ENCODE measurements at regions not wholly inside any gene's neighbourhood (a gene's known extent, or its start where the extent isn't known, plus 50 kb on each side); places are given as distances from the start of the nearest gene placed in this dataset.

DNA sequence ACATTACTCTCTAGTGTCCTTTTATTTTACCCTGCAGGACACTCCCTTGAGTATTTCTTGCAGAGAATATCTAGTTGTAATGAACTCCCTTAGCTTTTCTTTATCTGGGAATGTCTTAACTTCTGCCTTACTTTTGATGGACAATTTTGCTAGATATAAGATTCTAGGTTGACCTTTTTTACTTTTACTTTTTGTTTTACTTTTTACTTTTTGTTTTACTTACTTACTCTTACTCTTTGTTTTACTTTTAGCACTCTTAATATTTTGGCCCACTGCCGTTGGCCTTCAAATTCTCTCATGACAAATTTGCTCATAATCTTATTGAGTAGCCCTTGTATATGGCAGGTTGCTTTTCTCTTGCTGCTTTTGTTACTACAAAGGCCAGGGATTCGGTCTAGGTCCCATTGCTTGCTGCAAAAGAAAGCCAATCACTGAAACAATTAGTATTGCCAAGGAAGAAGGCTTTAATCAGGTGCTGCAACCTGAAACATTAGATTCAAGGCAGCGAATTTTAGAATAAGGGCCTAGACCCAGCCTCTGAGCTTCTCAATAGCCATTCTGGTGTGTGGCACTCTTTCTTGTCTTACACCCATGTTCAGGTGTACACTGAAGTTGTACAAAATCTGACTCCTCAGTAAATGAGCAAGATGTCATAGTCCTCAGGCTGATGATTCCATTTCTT lies 137.0 kb downstream of the TES start:
- no peak for ATAC-seq
- TF ChIP-seq ZNF70 (CRISPR knock-in tag; IDR thresholded peaks at IDR 0.05), result no peak
- no peak for TF ChIP-seq ARNTL (CRISPR knock-in tag; IDR thresholded peaks at IDR 0.05; ENCODE audit: borderline replicate concordance, low read depth)
- no peak for TF ChIP-seq ZNF8 (CRISPR knock-in tag; IDR thresholded peaks at IDR 0.05)
- TF ChIP-seq ESRRG (CRISPR knock-in tag; IDR thresholded peaks at IDR 0.05), result no peak
- no peak for TF ChIP-seq OSR1 (CRISPR knock-in tag; IDR thresholded peaks at IDR 0.05)
- TF ChIP-seq PPARA (CRISPR knock-in tag; IDR thresholded peaks at IDR 0.05; ENCODE audit: borderline replicate concordance), result no peak
- TF ChIP-seq SNAI2 (CRISPR knock-in tag; IDR thresholded peaks at IDR 0.05), result no peak
- TF ChIP-seq CSDC2 (CRISPR knock-in tag; IDR thresholded peaks at IDR 0.05), result no peak
- TF ChIP-seq ZFP3 (CRISPR knock-in tag; IDR thresholded peaks at IDR 0.05), result no peak
- no peak for TF ChIP-seq BACH2 (CRISPR knock-in tag; IDR thresholded peaks at IDR 0.05; ENCODE audit: borderline replicate concordance)
- TF ChIP-seq ZNF565 (CRISPR knock-in tag; conservative IDR thresholded peaks at IDR 0.05; ENCODE audit: low read depth), result no peak
- no peak for TF ChIP-seq ISL1 (CRISPR knock-in tag; IDR thresholded peaks at IDR 0.05)
- TF ChIP-seq TCF4 (CRISPR knock-in tag; IDR thresholded peaks at IDR 0.05; ENCODE audit: borderline replicate concordance), result no peak
- TF ChIP-seq, protein P1, sequence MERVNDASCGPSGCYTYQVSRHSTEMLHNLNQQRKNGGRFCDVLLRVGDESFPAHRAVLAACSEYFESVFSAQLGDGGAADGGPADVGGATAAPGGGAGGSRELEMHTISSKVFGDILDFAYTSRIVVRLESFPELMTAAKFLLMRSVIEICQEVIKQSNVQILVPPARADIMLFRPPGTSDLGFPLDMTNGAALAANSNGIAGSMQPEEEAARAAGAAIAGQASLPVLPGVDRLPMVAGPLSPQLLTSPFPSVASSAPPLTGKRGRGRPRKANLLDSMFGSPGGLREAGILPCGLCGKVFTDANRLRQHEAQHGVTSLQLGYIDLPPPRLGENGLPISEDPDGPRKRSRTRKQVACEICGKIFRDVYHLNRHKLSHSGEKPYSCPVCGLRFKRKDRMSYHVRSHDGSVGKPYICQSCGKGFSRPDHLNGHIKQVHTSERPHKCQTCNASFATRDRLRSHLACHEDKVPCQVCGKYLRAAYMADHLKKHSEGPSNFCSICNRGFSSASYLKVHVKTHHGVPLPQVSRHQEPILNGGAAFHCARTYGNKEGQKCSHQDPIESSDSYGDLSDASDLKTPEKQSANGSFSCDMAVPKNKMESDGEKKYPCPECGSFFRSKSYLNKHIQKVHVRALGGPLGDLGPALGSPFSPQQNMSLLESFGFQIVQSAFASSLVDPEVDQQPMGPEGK (CRISPR knock-in tag; IDR thresholded peaks at IDR 0.05; ENCODE audit: borderline replicate concordance), result no peak
- no peak for TF ChIP-seq ZFP30 (CRISPR knock-in tag; IDR thresholded peaks at IDR 0.05)
- no peak for TF ChIP-seq RARB (CRISPR knock-in tag; IDR thresholded peaks at IDR 0.05)
- no peak for TF ChIP-seq ZC3H10 (CRISPR knock-in tag; IDR thresholded peaks at IDR 0.05)

DNA sequence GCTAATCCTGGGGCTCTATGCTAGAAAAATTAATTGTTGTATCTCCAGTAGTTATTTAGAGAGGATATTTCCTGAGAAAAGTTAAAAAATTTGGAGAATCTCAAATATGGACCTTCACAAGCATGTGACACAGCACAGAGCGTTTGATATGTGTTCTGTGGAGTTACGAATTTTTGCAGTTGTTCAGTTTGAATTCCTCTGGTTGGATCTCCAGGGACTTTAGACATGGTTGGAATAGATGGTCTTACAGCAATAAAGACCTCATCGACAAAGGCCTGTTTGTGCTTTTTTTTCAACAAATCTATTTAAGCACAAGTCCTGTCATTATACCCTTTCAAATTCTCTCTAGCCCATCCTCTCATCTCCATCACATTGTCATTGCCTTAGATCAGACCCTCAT lies 138.0 kb downstream of the TES start:
- no peak for ATAC-seq
- no peak for TF ChIP-seq ZNF70 (CRISPR knock-in tag; IDR thresholded peaks at IDR 0.05)
- TF ChIP-seq ZNF565 (CRISPR knock-in tag; conservative IDR thresholded peaks at IDR 0.05; ENCODE audit: low read depth), result no peak

DNA sequence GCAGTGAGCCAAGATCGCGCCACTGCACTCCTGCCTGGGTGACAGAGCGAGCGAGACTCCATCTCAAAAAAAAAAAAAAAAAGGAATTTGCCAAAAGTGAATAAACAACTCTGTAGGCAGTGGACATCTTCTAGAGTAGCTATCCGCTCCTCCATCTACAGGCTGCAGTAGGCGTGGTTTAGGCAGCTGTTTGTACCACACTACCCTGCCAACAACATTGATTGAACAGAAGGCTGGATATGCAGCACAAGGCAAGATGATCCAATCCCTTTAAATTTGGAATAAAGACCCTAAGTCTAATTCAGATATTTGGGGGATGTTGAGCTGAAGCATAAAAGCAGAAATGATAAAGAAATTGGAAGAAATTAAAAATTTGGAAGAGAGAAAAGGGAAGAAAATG lies 141.6 kb downstream of the TES start:
- no peak for TF ChIP-seq ISL1 (CRISPR knock-in tag; IDR thresholded peaks at IDR 0.05)
- no peak for TF ChIP-seq GLIS3 (CRISPR knock-in tag; IDR thresholded peaks at IDR 0.05)
- TF ChIP-seq, protein P2, sequence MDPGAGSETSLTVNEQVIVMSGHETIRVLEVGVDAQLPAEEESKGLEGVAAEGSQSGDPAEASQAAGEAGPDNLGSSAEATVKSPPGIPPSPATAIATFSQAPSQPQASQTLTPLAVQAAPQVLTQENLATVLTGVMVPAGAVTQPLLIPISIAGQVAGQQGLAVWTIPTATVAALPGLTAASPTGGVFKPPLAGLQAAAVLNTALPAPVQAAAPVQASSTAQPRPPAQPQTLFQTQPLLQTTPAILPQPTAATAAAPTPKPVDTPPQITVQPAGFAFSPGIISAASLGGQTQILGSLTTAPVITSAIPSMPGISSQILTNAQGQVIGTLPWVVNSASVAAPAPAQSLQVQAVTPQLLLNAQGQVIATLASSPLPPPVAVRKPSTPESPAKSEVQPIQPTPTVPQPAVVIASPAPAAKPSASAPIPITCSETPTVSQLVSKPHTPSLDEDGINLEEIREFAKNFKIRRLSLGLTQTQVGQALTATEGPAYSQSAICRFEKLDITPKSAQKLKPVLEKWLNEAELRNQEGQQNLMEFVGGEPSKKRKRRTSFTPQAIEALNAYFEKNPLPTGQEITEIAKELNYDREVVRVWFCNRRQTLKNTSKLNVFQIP (CRISPR knock-in tag; IDR thresholded peaks at IDR 0.05; ENCODE audit: borderline replicate concordance, low read depth), result no peak
- no peak for TF ChIP-seq OSR1 (CRISPR knock-in tag; IDR thresholded peaks at IDR 0.05)
- TF ChIP-seq, protein P3, sequence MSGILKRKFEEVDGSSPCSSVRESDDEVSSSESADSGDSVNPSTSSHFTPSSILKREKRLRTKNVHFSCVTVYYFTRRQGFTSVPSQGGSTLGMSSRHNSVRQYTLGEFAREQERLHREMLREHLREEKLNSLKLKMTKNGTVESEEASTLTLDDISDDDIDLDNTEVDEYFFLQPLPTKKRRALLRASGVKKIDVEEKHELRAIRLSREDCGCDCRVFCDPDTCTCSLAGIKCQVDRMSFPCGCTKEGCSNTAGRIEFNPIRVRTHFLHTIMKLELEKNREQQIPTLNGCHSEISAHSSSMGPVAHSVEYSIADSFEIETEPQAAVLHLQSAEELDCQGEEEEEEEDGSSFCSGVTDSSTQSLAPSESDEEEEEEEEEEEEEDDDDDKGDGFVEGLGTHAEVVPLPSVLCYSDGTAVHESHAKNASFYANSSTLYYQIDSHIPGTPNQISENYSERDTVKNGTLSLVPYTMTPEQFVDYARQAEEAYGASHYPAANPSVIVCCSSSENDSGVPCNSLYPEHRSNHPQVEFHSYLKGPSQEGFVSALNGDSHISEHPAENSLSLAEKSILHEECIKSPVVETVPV (CRISPR knock-in tag; IDR thresholded peaks at IDR 0.05), result no peak
- TF ChIP-seq ZFP30 (CRISPR knock-in tag; IDR thresholded peaks at IDR 0.05), result no peak
- no peak for TF ChIP-seq CSDC2 (CRISPR knock-in tag; IDR thresholded peaks at IDR 0.05)
- no peak for TF ChIP-seq ZFP3 (CRISPR knock-in tag; IDR thresholded peaks at IDR 0.05)
- TF ChIP-seq, protein P4, sequence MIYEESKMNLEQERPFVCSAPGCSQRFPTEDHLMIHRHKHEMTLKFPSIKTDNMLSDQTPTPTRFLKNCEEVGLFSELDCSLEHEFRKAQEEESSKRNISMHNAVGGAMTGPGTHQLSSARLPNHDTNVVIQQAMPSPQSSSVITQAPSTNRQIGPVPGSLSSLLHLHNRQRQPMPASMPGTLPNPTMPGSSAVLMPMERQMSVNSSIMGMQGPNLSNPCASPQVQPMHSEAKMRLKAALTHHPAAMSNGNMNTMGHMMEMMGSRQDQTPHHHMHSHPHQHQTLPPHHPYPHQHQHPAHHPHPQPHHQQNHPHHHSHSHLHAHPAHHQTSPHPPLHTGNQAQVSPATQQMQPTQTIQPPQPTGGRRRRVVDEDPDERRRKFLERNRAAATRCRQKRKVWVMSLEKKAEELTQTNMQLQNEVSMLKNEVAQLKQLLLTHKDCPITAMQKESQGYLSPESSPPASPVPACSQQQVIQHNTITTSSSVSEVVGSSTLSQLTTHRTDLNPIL (CRISPR knock-in tag; IDR thresholded peaks at IDR 0.05; ENCODE audit: low read depth), result no peak
- TF ChIP-seq PPARA (CRISPR knock-in tag; IDR thresholded peaks at IDR 0.05; ENCODE audit: borderline replicate concordance), result no peak
- TF ChIP-seq SNAI2 (CRISPR knock-in tag; IDR thresholded peaks at IDR 0.05), result no peak
- TF ChIP-seq ESRRG (CRISPR knock-in tag; IDR thresholded peaks at IDR 0.05), result no peak
- TF ChIP-seq TCF4 (CRISPR knock-in tag; IDR thresholded peaks at IDR 0.05; ENCODE audit: borderline replicate concordance), result no peak
- TF ChIP-seq TOX (CRISPR knock-in tag; IDR thresholded peaks at IDR 0.05; ENCODE audit: borderline replicate concordance), result no peak
- TF ChIP-seq ARNTL (CRISPR knock-in tag; IDR thresholded peaks at IDR 0.05; ENCODE audit: borderline replicate concordance, low read depth), result no peak
- TF ChIP-seq, protein P5, sequence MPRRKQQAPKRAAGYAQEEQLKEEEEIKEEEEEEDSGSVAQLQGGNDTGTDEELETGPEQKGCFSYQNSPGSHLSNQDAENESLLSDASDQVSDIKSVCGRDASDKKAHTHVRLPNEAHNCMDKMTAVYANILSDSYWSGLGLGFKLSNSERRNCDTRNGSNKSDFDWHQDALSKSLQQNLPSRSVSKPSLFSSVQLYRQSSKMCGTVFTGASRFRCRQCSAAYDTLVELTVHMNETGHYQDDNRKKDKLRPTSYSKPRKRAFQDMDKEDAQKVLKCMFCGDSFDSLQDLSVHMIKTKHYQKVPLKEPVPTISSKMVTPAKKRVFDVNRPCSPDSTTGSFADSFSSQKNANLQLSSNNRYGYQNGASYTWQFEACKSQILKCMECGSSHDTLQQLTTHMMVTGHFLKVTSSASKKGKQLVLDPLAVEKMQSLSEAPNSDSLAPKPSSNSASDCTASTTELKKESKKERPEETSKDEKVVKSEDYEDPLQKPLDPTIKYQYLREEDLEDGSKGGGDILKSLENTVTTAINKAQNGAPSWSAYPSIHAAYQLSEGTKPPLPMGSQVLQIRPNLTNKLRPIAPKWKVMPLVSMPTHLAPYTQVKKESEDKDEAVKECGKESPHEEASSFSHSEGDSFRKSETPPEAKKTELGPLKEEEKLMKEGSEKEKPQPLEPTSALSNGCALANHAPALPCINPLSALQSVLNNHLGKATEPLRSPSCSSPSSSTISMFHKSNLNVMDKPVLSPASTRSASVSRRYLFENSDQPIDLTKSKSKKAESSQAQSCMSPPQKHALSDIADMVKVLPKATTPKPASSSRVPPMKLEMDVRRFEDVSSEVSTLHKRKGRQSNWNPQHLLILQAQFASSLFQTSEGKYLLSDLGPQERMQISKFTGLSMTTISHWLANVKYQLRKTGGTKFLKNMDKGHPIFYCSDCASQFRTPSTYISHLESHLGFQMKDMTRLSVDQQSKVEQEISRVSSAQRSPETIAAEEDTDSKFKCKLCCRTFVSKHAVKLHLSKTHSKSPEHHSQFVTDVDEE (CRISPR knock-in tag; IDR thresholded peaks at IDR 0.05), result no peak
- no peak for TF ChIP-seq ZNF565 (CRISPR knock-in tag; conservative IDR thresholded peaks at IDR 0.05; ENCODE audit: low read depth)
- TF ChIP-seq ZNF70 (CRISPR knock-in tag; IDR thresholded peaks at IDR 0.05), result no peak
- TF ChIP-seq ZNF8 (CRISPR knock-in tag; IDR thresholded peaks at IDR 0.05), result no peak

More for the DNA sequence above, 141.6 kb downstream of the TES start:
- no peak for ATAC-seq

Data from SK-N-SH treated with all-trans-retinoic acid at 6 μM for 48 hours (cell line).